ENCODE measurements at regions not wholly inside any gene's neighbourhood (a gene's known extent, or its start where the extent isn't known, plus 50 kb on each side); places are given as distances from the start of the nearest gene placed in this dataset.
"Not testable (repeated sequence)": the region's sequence is repeated elsewhere in the genome, so short reads cannot be mapped to it uniquely, and the experiment has no call there.

GRCh38 chr5:89779734-89780133, 629.8 kb downstream of the CETN3 start:
- H3K4me1 Mint-ChIP-seq; H3K27me3 Mint-ChIP-seq (ENCODE audit: low read depth in 3 of 3); H3K27ac Mint-ChIP-seq; H3K4me3 Mint-ChIP-seq; DNase-seq: not testable (repeated sequence)
- H3K36me3 Mint-ChIP-seq, result peaks cover 0 to 10% (median 8%) of the 10 kb centered on the region in 3 donors
- H3K9me3 Mint-ChIP-seq, result peaks cover 21 to 61% (median 30%) of the 10 kb centered on the region in 6 donors

GRCh38 chr5:89777758-89778157, 631.8 kb downstream of the CETN3 start:
- Mint-ChIP-seq H3K27ac (no peak overlapping the region), H3K9me3 (peaks cover 21 to 62% (median 30%) of the 10 kb centered on the region in 6 donors), H3K4me1 (no peaks in the 10 kb centered on the region), H3K36me3 (peaks cover 0 to 10% (median 8%) of the 10 kb centered on the region in 3 donors), H3K27me3 (ENCODE audit: low read depth in 3 of 3) (peaks cover 0 to 4% (median 0%) of the 10 kb centered on the region in 3 donors), H3K4me3 (no peak overlapping the region)
- no peak for DNase-seq

DNA sequence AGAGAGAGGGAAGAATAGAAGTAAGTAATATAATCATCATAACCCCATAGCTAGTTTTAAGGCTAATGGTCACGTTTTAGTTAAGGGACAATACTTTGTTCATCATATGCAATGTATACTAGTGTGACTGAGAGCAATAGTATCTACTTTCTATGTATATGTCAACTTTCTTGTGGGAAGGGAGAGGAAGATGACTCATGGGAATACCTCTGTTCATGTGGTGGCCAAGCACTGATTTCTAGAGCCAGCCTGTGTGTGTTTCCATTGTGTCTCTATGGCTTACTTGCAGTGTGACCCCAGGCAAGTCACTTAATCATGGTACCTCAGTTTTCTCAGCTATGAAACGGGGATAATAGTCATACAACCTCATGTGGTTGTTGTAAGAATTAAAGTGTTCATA, 639.6 kb downstream of the CETN3 start:
- no peak for DNase-seq
- H3K9me3 Mint-ChIP-seq, result peaks cover 0 to 8% (median under 1%) of the 10 kb centered on the region in 6 donors
- H3K27ac Mint-ChIP-seq, result no peak overlapping the region
- no peak overlapping the region for H3K4me3 Mint-ChIP-seq
- no peaks in the 10 kb centered on the region for H3K4me1 Mint-ChIP-seq
- no peaks in the 10 kb centered on the region for H3K27me3 Mint-ChIP-seq (ENCODE audit: low read depth in 3 of 3)
- no peaks in the 10 kb centered on the region for H3K36me3 Mint-ChIP-seq

DNA sequence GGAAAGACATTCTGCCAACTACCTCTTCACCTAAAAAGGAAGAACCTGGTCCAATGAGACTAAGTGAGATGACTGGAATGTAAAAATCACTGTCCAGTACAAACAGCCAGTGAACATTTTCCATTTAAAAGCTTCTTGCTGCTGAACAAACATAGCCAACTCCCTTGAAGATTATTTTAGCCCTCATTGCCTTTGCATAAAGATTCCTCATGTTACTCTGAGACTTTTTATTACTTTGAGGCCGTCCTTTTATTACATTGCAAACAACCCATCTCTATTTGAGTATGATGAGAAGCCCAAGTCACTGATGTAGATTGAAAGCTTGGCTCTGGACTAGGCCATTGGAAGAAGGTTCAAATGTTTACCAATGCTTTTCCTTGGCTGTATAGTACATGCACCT, 649.8 kb downstream of the CETN3 start:
- no peak for DNase-seq
- Mint-ChIP-seq H3K4me1 (no peaks in the 10 kb centered on the region), H3K4me3 (no peak overlapping the region), H3K27ac (no peak overlapping the region), H3K9me3 (peaks cover 0 to 20% (median 4%) of the 10 kb centered on the region in 6 donors), H3K27me3 (ENCODE audit: low read depth in 3 of 3) (peaks cover 0 to 4% (median 1%) of the 10 kb centered on the region in 3 donors), H3K36me3 (no peaks in the 10 kb centered on the region)

DNA sequence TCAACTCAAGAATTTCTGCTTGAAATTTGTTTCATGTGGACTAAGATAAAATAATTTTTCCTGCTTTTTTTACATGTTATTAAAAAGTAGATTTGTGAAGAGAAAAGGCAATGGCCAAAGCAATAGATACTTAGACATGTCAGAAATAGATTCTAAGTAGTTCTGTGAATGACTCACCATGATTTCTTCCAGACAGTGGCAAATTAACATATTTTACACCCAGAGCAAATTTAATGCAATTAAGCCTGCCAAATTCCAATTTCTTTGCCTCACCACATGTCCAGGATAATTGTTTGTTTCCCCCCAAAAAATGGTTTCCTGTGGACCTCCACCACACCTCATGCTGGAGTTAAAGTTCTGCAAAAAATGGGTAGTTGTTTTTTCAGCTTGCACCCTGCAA, 651.4 kb downstream of the CETN3 start:
- Mint-ChIP-seq H3K9me3 (peaks cover 0 to 20% (median 4%) of the 10 kb centered on the region in 6 donors), H3K36me3 (no peaks in the 10 kb centered on the region), H3K4me3 (no peak overlapping the region), H3K4me1 (no peaks in the 10 kb centered on the region), H3K27me3 (ENCODE audit: low read depth in 3 of 3) (peaks cover 0 to 4% (median 1%) of the 10 kb centered on the region in 3 donors), H3K27ac (no peak overlapping the region)
- DNase-seq, result no peak

- no peak for DNase-seq
- Mint-ChIP-seq H3K27me3 (ENCODE audit: low read depth in 3 of 3) (peaks cover 0 to 4% (median 1%) of the 10 kb centered on the region in 3 donors), H3K27ac (no peak overlapping the region)
Observed at GRCh38 chr5:89756955-89757354, 652.6 kb downstream of the CETN3 start.

GRCh38 chr5:89755024-89755423, 654.5 kb downstream of the CETN3 start:
- Mint-ChIP-seq H3K4me3 (no peak overlapping the region), H3K27ac (no peak overlapping the region), H3K4me1 (no peaks in the 10 kb centered on the region), H3K27me3 (ENCODE audit: low read depth in 3 of 3) (peaks cover 0 to 2% (median 0%) of the 10 kb centered on the region in 3 donors), H3K9me3 (peaks cover 0 to 9% (median 1%) of the 10 kb centered on the region in 6 donors), H3K36me3 (no peaks in the 10 kb centered on the region)
- no peak for DNase-seq

More at GRCh38 chr5:89756955-89757354, 652.6 kb downstream of the CETN3 start:
- no peak overlapping the region for H3K4me3 Mint-ChIP-seq
- H3K9me3 Mint-ChIP-seq, result peaks cover 0 to 15% (median 1%) of the 10 kb centered on the region in 6 donors
- H3K36me3 Mint-ChIP-seq, result no peaks in the 10 kb centered on the region
- H3K4me1 Mint-ChIP-seq, result no peaks in the 10 kb centered on the region

DNA sequence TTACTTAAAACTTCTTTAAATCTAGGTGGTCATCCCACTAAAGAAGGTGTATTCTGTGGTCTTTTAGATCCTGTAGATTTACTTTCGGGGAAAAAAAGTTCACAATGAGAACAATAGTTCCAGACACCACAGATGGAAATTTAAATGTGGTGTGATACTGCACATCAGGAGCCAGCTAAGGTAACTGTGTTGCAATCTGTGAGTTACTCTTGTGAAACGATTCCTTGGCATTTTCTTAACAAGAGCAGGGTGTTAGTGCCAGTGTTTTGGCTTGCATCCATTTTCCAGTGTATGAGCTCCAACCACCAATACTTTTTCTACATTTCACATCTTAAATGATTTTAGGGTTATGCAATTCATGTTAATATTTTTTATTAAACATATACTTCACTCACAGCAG, 674.5 kb downstream of the CETN3 start:
- H3K4me1 Mint-ChIP-seq, result no peaks in the 10 kb centered on the region
- H3K27ac Mint-ChIP-seq, result no peak overlapping the region
- H3K36me3 Mint-ChIP-seq, result no peaks in the 10 kb centered on the region
- no peak for DNase-seq
- H3K9me3 Mint-ChIP-seq, result peaks cover 0 to 2% (median 0%) of the 10 kb centered on the region in 6 donors
- H3K27me3 Mint-ChIP-seq (ENCODE audit: low read depth in 3 of 3), result no peaks in the 10 kb centered on the region
- H3K4me3 Mint-ChIP-seq, result no peak overlapping the region

GRCh38 chr5:89733772-89734171, 675.8 kb downstream of the CETN3 start:
- no peaks in the 10 kb centered on the region for H3K27me3 Mint-ChIP-seq (ENCODE audit: low read depth in 3 of 3)
- peaks cover 0 to 2% (median 0%) of the 10 kb centered on the region in 6 donors for H3K9me3 Mint-ChIP-seq
- no peak overlapping the region for H3K27ac Mint-ChIP-seq
- DNase-seq, result no peak
- H3K4me1 Mint-ChIP-seq, result no peaks in the 10 kb centered on the region
- H3K4me3 Mint-ChIP-seq, result no peak overlapping the region
- H3K36me3 Mint-ChIP-seq, result no peaks in the 10 kb centered on the region

- Mint-ChIP-seq H3K9me3 (peaks cover 0 to 11% (median under 1%) of the 10 kb centered on the region in 6 donors), H3K4me1 (no peaks in the 10 kb centered on the region), H3K36me3 (no peaks in the 10 kb centered on the region), H3K4me3 (no peak overlapping the region), H3K27me3 (ENCODE audit: low read depth in 3 of 3) (no peaks in the 10 kb centered on the region), H3K27ac (no peak overlapping the region)
- no peak for DNase-seq
Observed at GRCh38 chr5:89729623-89730301, 679.8 kb downstream of the CETN3 start.

DNA sequence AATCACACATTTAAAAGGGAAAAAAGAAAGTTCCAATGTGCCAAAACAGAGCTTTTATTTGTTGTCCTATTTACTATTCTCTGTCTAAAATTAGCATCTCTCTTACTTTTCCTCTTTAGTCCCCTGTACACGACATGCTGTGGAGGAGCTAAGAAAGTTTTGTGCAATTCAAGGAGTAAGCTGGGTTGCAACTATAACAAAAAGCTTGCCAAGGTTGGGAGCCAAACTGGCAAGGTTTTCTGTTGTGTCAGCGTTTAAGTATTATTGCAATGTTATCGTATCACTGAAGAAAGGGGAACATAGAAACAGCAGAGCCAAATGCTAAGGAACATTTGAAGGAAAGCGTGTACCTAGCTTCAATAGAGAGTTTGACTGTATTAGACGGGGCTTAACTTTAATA, 680.8 kb downstream of the CETN3 start:
- Mint-ChIP-seq H3K27ac (no peak overlapping the region), H3K36me3 (no peaks in the 10 kb centered on the region), H3K4me1 (no peaks in the 10 kb centered on the region), H3K27me3 (ENCODE audit: low read depth in 3 of 3) (no peaks in the 10 kb centered on the region), H3K9me3 (peaks cover 0 to 19% (median under 1%) of the 10 kb centered on the region in 6 donors), H3K4me3 (no peak overlapping the region)
- DNase-seq, result no peak

DNA sequence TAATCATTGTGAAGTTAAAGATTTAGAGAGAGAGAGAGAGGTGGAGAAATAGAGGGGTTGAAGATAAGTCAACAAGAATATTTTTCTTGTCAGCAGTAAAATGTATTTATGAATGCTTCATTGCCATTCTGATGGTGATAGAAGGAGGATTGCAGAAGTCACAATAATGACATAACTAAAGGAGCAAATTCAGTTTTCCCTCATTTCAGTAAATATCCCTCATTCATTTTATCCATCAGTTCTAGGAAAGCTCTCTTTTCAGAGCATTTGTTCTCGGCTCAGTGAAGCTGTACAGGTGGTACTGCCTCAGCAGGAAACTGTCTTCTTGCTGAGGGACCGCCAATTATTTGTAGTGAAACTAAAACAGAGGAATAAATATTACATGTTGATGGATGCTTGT, 681.4 kb downstream of the CETN3 start:
- H3K36me3 Mint-ChIP-seq, result no peaks in the 10 kb centered on the region
- no peak overlapping the region for H3K4me3 Mint-ChIP-seq
- no peak for DNase-seq
- H3K4me1 Mint-ChIP-seq, result no peaks in the 10 kb centered on the region
- no peaks in the 10 kb centered on the region for H3K27me3 Mint-ChIP-seq (ENCODE audit: low read depth in 3 of 3)
- peaks cover 0 to 19% (median under 1%) of the 10 kb centered on the region in 6 donors for H3K9me3 Mint-ChIP-seq
- no peak overlapping the region for H3K27ac Mint-ChIP-seq

- H3K27me3 Mint-ChIP-seq (ENCODE audit: low read depth in 3 of 3), result no peaks in the 10 kb centered on the region
- no peak overlapping the region for H3K27ac Mint-ChIP-seq
- H3K36me3 Mint-ChIP-seq, result no peaks in the 10 kb centered on the region
- peaks cover 0 to 26% (median under 1%) of the 10 kb centered on the region in 6 donors for H3K9me3 Mint-ChIP-seq
- DNase-seq, result no peak
- H3K4me3 Mint-ChIP-seq, result no peak overlapping the region
- no peaks in the 10 kb centered on the region for H3K4me1 Mint-ChIP-seq
Observed at GRCh38 chr5:89724379-89725095, 685.0 kb downstream of the CETN3 start.

GRCh38 chr5:89723907-89724306, 685.6 kb downstream of the CETN3 start:
- Mint-ChIP-seq H3K4me3 (no peak overlapping the region), H3K27ac (no peak overlapping the region), H3K27me3 (ENCODE audit: low read depth in 3 of 3) (no peaks in the 10 kb centered on the region), H3K9me3 (peaks cover 0 to 26% (median under 1%) of the 10 kb centered on the region in 6 donors), H3K36me3 (no peaks in the 10 kb centered on the region), H3K4me1 (no peaks in the 10 kb centered on the region)
- DNase-seq, result no peak

Measured in immature natural killer cell (primary cell).